ENCODE measurements at regions not wholly inside any gene's neighbourhood (a gene's known extent, or its start where the extent isn't known, plus 50 kb on each side); places are given as distances from the start of the nearest gene placed in this dataset.

- TF ChIP-seq CTCF (IDR thresholded peaks at IDR 0.05; ENCODE audit: low read depth, low read length) (no peak), EZH2phosphoT487 (IDR thresholded peaks at IDR 0.05; ENCODE audit: low read depth) (no peak)
These were observed 190.9 kb upstream of the GSE1 start for GRCh38 chr16:85422196-85422631.
